ENCODE measurements at regions not wholly inside any gene's neighbourhood (a gene's known extent, or its start where the extent isn't known, plus 50 kb on each side); places are given as distances from the start of the nearest gene placed in this dataset.

- TF ChIP-seq PBX3 (IDR thresholded peaks at IDR 0.05) (no peak), RFX5 (IDR thresholded peaks at IDR 0.05; ENCODE audit: low read length) (no peak), CHD2 (IDR thresholded peaks at IDR 0.05; ENCODE audit: low read length, partially characterized antibody) (no peak), CTCF (IDR thresholded peaks at IDR 0.05) (no peak), FOXM1 (IDR thresholded peaks at IDR 0.05; ENCODE audit: low read depth) (no peak)
These were observed 76.3 kb upstream of the SHOX start for GRCh38 chrX:554271-554670.
